HCT116 (cell line): ENCODE measurements at regions not wholly inside any gene's neighbourhood (a gene's known extent, or its start where the extent isn't known, plus 50 kb on each side); places are given as distances from the start of the nearest gene placed in this dataset.

Experiments
- ATAC-seq: fragments of 200-7000 bp; cut with Tn5 transposase; 2 replicates; pipeline ENCODE4 v1.9.1; 2020; ENCODE audit warnings: mild to moderate bottlenecking, moderate library complexity
- BruUV-seq: library from RNA; stranded (reverse); fragments of 400-500 nt; replicated peaks from 2 replicates; lab custom pipeline; 2021; lab: Mats Ljungman, UMichigan
- CTCF ChIA-PET: fragments of 300-600 bp; sonication (Branson Sonifier 250); formaldehyde crosslinking; loops from one replicate; lab custom pipeline; 2021; ENCODE audit warnings: antibody characterized with exemption; lab: Charles Lee
- POLR2A ChIA-PET: fragments of 300-600, 350-600 bp; sonication (Branson Sonifier 250); formaldehyde crosslinking; loops from one replicate; lab custom pipeline; 2021; ENCODE audit warnings: antibody characterized with exemption; lab: Charles Lee
- RAD21 ChIA-PET, 2 experiments: fragments of 300-600 bp; sonication (Branson Sonifier 250); formaldehyde crosslinking; loops; one replicate each; lab custom pipeline; 2023; ENCODE audit warnings: low total read pairs in 2 of 2; ENCODE audit not compliant: uncharacterized antibody in 2 of 2, unreplicated experiment in 2 of 2, low non-redundant PET in 1 of 2; lab: Charles Lee
- DNase-seq: peaks from one replicate; pipeline ENCODE4 v3.0.0-alpha.2; 2010; ENCODE audit warnings: low read depth, low spot score
- H2AFZ ChIP-seq: fragments of 200-600 bp; shearing (Covaris generic), sonication (generic); 2 replicates; pipeline ENCODE4 v1.6.1; 2017; ENCODE audit warnings: low read depth, mixed run types, mixed read lengths, antibody characterized with exemption, low read length; ENCODE audit not compliant: poor library complexity, severe bottlenecking
- H3K27ac ChIP-seq: 2 replicates; pipeline ENCODE4 v1.5.1; 2012; ENCODE audit warnings: low read depth, low read length
- H3K27me3 ChIP-seq: fragments of 200-600 bp; sonication (generic); 2 replicates; pipeline ENCODE4 v1.6.1; 2016; ENCODE audit warnings: mixed run types, low read length, mixed read lengths; ENCODE audit not compliant: insufficient read depth
- H3K36me3 ChIP-seq, 2 experiments: fragments of 200-500 bp in 1 of 2; fragments of 200-600 bp in 1 of 2; sonication (Bioruptor generic) in 1 of 2; sonication (generic) in 1 of 2; 2 replicates each; pipeline versions ENCODE4 v1.5.1 to v1.6.1; 2014 to 2016; ENCODE audit warnings: low read length in 2 of 2, inconsistent platforms in 1 of 2, mixed read lengths in 1 of 2, mixed run types in 1 of 2; ENCODE audit not compliant: insufficient read depth in 2 of 2, control insufficient read depth in 1 of 2
- H3K4me1 ChIP-seq, 2 experiments: fragments of 200-600 bp in 1 of 2; sonication (generic) in 1 of 2; 2 replicates each; pipeline versions ENCODE4 v1.5.1 to v1.6.1; 2012 to 2017; ENCODE audit warnings: low read length in 2 of 2, inconsistent platforms in 1 of 2, mild to moderate bottlenecking in 1 of 2, mixed read lengths in 1 of 2, mixed run types in 1 of 2, moderate library complexity in 1 of 2; ENCODE audit not compliant: insufficient read depth in 2 of 2, control insufficient read depth in 1 of 2
- H3K4me2 ChIP-seq: fragments of 200-600 bp; sonication (generic); 2 replicates; pipeline ENCODE4 v1.6.1; 2017; ENCODE audit warnings: mixed run types, low read length, mixed read lengths
- H3K4me3 ChIP-seq, 2 experiments: fragments of 200-600 bp in 1 of 2; sonication (generic) in 1 of 2; replicated peaks in 1 of 2; 2 replicates each; pipeline ENCODE4 v1.5.1; 2011 to 2016; ENCODE audit warnings: low read length in 2 of 2, control low read depth in 1 of 2, low read depth in 1 of 2, mild to moderate bottlenecking in 1 of 2, mixed read lengths in 1 of 2, mixed run types in 1 of 2
- H3K79me2 ChIP-seq: fragments of 200-600 bp; sonication (generic); 2 replicates; pipeline ENCODE4 v1.6.1; 2017; ENCODE audit warnings: mild to moderate bottlenecking, mixed run types, low read length, moderate library complexity, mixed read lengths; ENCODE audit not compliant: insufficient read depth
- H3K9ac ChIP-seq: fragments of 200-600 bp; sonication (generic); 2 replicates; pipeline ENCODE4 v1.6.1; 2016; ENCODE audit warnings: low read length, mixed read lengths
- H3K9me2 ChIP-seq: fragments of 200-600 bp; sonication (generic), shearing (Covaris generic); 2 replicates; pipeline ENCODE4 v1.6.1; 2017; ENCODE audit warnings: mixed run types, mild to moderate bottlenecking, moderate library complexity; ENCODE audit not compliant: insufficient read depth
- H3K9me3 ChIP-seq, 2 experiments: fragments of 200-500 bp in 1 of 2; fragments of 200-600 bp in 1 of 2; sonication (Bioruptor generic) in 1 of 2; sonication (generic) in 1 of 2; 2 replicates each; pipeline ENCODE4 v1.6.1; 2014 to 2017; ENCODE audit warnings: low read length in 2 of 2, mixed read lengths in 2 of 2, inconsistent platforms in 1 of 2, low read depth in 1 of 2, mild to moderate bottlenecking in 1 of 2, mixed run types in 1 of 2, moderate library complexity in 1 of 2; ENCODE audit not compliant: control insufficient read depth in 1 of 2, insufficient read depth in 1 of 2
- H4K20me1 ChIP-seq: fragments of 200-600 bp; sonication (generic), shearing (Covaris generic); 2 replicates; pipeline ENCODE4 v1.6.1; 2017; ENCODE audit warnings: mixed run types, mild to moderate bottlenecking, moderate library complexity; ENCODE audit not compliant: insufficient read depth
- RAD21 ChIP-seq: IDR thresholded peaks from 2 replicates; pipeline ENCODE4 v1.6.1; 2012; ENCODE audit warnings: low read depth, mild to moderate bottlenecking
- intact Hi-C: fragments of 100-400 bp; cut with micrococcal nuclease; formaldehyde crosslinking; loops from 2 replicates; pipeline ENCODE4 v1.10.0; 2022
- TF ChIP-seq, protein P1 (sequence below), 3 experiments: fragments of 200-600 bp in 1 of 3; sonication (generic) in 1 of 3; IDR thresholded peaks in 2 of 3; conservative IDR thresholded peaks in 1 of 3; 2 replicates each; pipeline ENCODE4 v1.5.1; 2012 to 2017; ENCODE audit warnings: low read depth in 2 of 3, low read length in 2 of 3, antibody characterized with exemption in 1 of 3, borderline replicate concordance in 1 of 3, control low read depth in 1 of 3, mild to moderate bottlenecking in 1 of 3, mixed read lengths in 1 of 3, mixed run types in 1 of 3, moderate library complexity in 1 of 3; ENCODE audit not compliant: insufficient read depth in 1 of 3
- TF ChIP-seq, protein P2 (sequence below): IDR thresholded peaks from 2 replicates; pipeline ENCODE4 v1.6.1; 2011; ENCODE audit warnings: mild to moderate bottlenecking, low read length, moderate library complexity; ENCODE audit not compliant: insufficient replicate concordance; ENCODE audit errors: extremely low read depth

DNA sequence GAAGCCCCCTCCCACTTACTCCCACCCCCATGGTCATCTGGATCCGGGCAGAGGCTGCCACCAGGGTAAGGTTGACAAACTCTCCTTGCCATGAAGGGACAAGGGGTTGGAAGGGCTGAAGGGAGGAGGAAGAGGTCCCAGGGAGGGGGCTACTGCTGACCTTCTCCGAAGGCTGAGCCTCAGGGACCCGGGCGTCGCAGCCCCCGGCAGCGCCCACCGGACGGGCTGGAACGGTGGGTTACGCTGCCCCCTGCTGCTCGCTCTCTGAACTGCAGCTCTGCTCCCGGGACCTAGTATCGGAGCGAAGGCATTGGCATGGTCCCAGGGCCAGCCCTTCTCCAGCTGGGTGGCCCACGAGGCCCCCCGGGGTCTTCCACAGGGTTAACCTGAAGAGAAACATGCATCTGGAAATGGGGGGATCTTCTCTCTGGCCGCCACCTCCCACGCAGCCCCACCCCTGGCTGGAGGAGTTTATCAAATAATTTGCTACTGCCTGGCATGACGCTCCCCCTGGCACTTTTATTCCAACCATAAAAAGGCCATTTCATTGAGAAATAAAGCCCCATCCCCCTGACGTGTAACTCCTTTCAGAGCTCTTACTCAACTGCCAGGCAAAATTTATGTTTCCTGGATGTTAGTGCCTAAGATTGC is 70.4 kb upstream of the TARDBP start:
- Histone ChIP-seq H3K9me3 (no peaks in the 10 kb centered on the region), H4K20me1 (no peaks in the 10 kb centered on the region), H3K36me3 (no peaks in the 10 kb centered on the region), H3K27ac (no peak overlapping the region), H2AFZ (peak overlapping the region; percentile 54), H3K4me3 (0 out of 4 replicates have a peak overlapping the region, but pooled peaks of 1 of the 2 experiments have one; percentile 26), H3K9ac (no peak overlapping the region), H3K9me2 (no peaks in the 10 kb centered on the region), H3K79me2 (no peaks in the 10 kb centered on the region), H3K4me1 (peaks cover 0 to 8% of the 10 kb centered on the region in 2 experiments; a peak in 2 of 4 replicates), H3K4me2 (peak overlapping the region; percentile 71), H3K27me3 (no peaks in the 10 kb centered on the region; the same call in 1 of the 2 replicates)
- ChIA-PET POLR2A (no interaction called here), CTCF (interaction anchor here (0.7 to 1.1 kb wide), 5 partner anchors 9 to 435 kb away, joined by 3 to 5 read pairs (median 3); no protein-coding TSS in a partner anchor), RAD21 (no interaction called here)
- BruUV-seq = no TSS peak
- ATAC-seq (peak; percentile 83), DNase-seq (no peak)
- TF ChIP-seq RAD21 = peak; percentile 86
- TF ChIP-seq, protein P1, sequence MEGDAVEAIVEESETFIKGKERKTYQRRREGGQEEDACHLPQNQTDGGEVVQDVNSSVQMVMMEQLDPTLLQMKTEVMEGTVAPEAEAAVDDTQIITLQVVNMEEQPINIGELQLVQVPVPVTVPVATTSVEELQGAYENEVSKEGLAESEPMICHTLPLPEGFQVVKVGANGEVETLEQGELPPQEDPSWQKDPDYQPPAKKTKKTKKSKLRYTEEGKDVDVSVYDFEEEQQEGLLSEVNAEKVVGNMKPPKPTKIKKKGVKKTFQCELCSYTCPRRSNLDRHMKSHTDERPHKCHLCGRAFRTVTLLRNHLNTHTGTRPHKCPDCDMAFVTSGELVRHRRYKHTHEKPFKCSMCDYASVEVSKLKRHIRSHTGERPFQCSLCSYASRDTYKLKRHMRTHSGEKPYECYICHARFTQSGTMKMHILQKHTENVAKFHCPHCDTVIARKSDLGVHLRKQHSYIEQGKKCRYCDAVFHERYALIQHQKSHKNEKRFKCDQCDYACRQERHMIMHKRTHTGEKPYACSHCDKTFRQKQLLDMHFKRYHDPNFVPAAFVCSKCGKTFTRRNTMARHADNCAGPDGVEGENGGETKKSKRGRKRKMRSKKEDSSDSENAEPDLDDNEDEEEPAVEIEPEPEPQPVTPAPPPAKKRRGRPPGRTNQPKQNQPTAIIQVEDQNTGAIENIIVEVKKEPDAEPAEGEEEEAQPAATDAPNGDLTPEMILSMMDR (IDR thresholded peaks at IDR 0.05 in 2 of 3, conservative IDR thresholded peaks at IDR 0.05 in 1 of 3; ENCODE audit: borderline replicate concordance in 1 of 3, insufficient read depth in 1 of 3, low read depth in 2 of 3, low read length in 2 of 3) = peak; percentile 71 to 97 (median 91)
- TF ChIP-seq, protein P2, sequence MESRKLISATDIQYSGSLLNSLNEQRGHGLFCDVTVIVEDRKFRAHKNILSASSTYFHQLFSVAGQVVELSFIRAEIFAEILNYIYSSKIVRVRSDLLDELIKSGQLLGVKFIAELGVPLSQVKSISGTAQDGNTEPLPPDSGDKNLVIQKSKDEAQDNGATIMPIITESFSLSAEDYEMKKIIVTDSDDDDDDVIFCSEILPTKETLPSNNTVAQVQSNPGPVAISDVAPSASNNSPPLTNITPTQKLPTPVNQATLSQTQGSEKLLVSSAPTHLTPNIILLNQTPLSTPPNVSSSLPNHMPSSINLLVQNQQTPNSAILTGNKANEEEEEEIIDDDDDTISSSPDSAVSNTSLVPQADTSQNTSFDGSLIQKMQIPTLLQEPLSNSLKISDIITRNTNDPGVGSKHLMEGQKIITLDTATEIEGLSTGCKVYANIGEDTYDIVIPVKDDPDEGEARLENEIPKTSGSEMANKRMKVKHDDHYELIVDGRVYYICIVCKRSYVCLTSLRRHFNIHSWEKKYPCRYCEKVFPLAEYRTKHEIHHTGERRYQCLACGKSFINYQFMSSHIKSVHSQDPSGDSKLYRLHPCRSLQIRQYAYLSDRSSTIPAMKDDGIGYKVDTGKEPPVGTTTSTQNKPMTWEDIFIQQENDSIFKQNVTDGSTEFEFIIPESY = no peak
- intact Hi-C loops = loop anchor here (1.0 kb wide), 2 partner anchors 250 to 435 kb away; no protein-coding TSS in a partner anchor
